GM12875 (cell line): ENCODE measurements at regions not wholly inside any gene's neighbourhood (a gene's known extent, or its start where the extent isn't known, plus 50 kb on each side); places are given as distances from the start of the nearest gene placed in this dataset.

ENCODE experiments used
- H3K4me3 ChIP-seq: one replicate; pipeline ENCODE4 v1.5.1; 2011; ENCODE audit warnings: low read depth, low read length, control low read depth
- TF ChIP-seq, protein P1 (sequence below): IDR thresholded peaks from 2 replicates; pipeline ENCODE4 v1.5.1; 2011; ENCODE audit warnings: low read depth, mild to moderate bottlenecking, control low read depth, inconsistent platforms, low read length, moderate library complexity, borderline replicate concordance; ENCODE audit not compliant: insufficient read depth

DNA sequence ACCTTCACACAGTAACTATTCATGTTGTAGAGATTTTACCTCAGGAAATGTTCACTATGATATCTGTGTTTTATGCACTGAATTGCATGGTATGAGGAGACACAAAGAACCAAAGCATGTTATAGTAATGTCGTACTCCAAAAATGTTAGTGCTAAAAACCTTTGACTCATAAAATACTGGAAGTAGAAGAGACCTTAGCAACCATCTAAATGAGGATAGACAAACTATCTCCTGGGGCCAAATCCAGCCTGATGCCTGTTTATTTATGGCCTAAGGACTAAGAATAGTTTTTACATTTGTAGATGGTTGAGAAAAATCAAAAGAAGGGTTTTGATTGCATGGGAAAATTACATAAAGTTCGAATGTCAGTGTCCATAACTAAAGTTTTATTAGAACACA, 535.1 kb downstream of the INHBA start:
- TF ChIP-seq, protein P1, sequence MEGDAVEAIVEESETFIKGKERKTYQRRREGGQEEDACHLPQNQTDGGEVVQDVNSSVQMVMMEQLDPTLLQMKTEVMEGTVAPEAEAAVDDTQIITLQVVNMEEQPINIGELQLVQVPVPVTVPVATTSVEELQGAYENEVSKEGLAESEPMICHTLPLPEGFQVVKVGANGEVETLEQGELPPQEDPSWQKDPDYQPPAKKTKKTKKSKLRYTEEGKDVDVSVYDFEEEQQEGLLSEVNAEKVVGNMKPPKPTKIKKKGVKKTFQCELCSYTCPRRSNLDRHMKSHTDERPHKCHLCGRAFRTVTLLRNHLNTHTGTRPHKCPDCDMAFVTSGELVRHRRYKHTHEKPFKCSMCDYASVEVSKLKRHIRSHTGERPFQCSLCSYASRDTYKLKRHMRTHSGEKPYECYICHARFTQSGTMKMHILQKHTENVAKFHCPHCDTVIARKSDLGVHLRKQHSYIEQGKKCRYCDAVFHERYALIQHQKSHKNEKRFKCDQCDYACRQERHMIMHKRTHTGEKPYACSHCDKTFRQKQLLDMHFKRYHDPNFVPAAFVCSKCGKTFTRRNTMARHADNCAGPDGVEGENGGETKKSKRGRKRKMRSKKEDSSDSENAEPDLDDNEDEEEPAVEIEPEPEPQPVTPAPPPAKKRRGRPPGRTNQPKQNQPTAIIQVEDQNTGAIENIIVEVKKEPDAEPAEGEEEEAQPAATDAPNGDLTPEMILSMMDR = no peak
- H3K4me3 ChIP-seq = no peak overlapping the region

DNA sequence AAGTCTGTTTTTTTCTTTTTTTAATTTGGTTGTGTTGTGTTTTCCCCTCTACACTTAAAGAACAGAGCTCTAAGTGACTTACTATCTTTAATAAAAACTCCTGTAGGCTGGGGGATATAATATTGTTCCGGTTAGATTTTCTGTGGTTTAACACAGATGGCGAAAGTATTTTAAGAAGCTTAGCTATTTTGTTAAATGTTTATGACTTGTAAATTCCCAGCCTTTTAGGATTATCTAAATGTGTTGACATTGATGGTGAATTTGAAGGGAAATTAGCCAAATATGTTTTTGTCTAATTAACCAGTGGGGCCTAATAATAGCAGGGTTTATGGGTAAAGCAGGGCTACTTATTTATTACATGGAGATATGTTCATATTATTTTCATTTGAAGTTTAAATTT, 538.5 kb downstream of the INHBA start:
- TF ChIP-seq, protein P1 = no peak
- H3K4me3 ChIP-seq = no peak overlapping the region

DNA sequence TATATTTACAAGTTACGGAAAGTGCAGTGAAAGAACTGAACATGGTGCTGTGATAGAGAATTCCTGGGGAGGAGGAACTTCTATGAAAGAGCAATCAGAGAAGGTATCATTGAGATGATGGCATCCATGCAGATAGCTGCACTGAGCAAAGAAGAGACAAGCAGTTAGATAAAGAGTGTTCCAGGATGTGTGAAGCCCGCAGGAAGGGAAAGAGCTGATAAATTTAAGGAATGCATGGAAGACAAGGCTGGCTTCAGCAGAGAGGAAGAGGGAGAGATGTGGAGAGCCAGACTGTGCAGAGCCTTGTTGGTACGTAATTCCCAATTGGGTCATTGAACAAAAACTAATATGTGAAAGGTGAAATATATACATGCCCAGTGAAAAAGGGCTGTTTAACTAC, 538.9 kb downstream of the INHBA start:
- TF ChIP-seq, protein P1 = no peak
- no peak overlapping the region for H3K4me3 ChIP-seq

DNA sequence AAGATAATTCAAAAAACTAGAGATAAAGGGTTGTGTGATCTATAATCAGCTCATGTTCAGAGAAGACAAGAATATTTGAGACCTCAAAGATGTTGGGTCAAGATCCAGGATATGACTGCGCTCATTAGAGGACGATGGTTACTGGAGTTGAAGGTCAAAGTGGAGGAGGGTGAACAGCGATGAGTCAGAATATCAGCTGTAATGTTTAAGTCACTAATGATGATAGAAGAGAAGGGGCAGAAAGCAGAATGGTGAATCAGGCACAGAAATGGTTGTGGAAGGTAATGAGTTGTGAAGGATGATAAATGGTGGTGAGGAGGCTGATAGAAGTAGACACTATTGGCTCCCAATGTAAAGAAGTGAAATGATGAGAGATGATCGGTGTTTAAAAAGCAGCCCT, 540.3 kb downstream of the INHBA start:
- H3K4me3 ChIP-seq = no peak overlapping the region
- TF ChIP-seq, protein P1 = no peak

DNA sequence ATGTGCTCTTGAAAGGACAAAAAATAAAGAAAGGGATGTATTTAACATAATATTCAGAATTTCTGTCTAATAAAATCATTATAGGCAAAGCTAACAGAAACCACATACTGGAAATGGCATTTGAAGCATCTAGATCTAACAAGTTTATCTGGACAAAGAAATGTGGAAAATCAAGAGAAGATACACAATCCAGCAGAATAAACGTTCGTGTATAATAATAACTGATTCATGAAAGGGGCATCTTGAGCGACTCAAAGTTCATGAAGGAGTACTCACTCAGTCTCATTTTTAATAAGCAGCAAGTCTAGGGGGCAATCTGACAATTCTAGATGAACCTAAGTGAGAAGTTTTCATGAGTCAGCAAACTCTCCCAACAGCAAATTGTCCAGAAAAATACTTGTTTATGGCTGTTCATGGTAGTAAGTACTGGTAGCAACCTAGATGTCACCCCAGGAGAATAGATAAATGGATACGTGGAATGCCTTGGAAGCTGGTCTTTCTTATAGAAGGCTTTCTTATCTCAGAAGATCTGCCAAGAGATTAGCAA, 541.8 kb downstream of the INHBA start:
- TF ChIP-seq, protein P1 = no peak
- H3K4me3 ChIP-seq = no peak overlapping the region

DNA sequence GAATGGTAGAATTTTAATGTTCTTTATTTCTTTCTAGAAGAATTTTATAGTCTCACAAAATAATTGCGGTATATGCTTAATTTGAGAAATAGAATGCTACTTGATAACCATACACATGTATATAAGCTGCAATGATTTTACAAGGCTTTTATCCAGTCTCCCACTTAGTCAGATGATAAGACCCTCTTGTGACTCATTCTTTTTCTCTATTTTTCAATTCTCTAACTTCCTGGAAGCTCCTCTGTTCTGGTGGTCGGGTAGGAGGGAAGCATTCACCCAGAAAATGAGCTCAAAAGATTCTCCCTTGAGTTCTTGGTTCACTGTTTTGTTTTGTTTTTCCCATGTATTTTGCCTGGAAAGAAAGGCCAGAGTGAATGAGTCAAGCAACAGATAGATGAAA, 546.6 kb downstream of the INHBA start:
- no peak overlapping the region for H3K4me3 ChIP-seq
- TF ChIP-seq, protein P1 = no peak

DNA sequence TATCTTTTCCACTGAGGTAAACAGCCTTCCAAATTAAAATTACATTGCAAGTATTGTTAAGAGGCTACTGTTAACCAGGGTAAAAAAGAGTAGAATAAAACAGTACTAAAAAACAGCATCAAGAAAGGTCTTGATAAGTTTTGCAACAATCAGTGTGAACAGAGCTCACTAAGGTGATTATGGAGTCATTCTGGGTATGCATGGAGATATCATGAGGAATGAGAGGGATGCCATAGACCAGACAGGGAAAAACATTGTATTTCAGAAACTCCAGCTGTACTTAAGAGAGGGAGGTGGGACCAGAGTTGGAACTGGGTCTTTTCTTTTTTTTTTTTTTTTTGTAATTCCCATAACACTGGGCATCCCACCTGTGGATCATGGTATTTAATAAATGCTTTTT, 549.6 kb downstream of the INHBA start:
- TF ChIP-seq, protein P1 = no peak
- H3K4me3 ChIP-seq = no peak overlapping the region
